NCI-H146 (cell line): ENCODE measurements at regions not wholly inside any gene's neighbourhood (a gene's known extent, or its start where the extent isn't known, plus 50 kb on each side); places are given as distances from the start of the nearest gene placed in this dataset.

Experiments used
- DNase-seq: peaks from one replicate; lab custom pipeline; 2025; lab: John Stamatoyannopoulos, UW

- DNase-seq, result no peak
These were observed 63.7 kb downstream of the SPCS3 start for GRCh38 chr4:176383273-176384077.

GRCh38 chr4:176385601-176386000 is 65.8 kb downstream of the SPCS3 start:
- DNase-seq, result no peak

GRCh38 chr4:176387571-176387970 is 67.8 kb downstream of the SPCS3 start:
- DNase-seq, result no peak

- no peak for DNase-seq
These were observed 73.7 kb downstream of the SPCS3 start for GRCh38 chr4:176393306-176394013.

GRCh38 chr4:176400816-176401461 is 81.2 kb downstream of the SPCS3 start:
- no peak for DNase-seq

GRCh38 chr4:176404621-176405020 is 84.9 kb downstream of the SPCS3 start:
- DNase-seq, result no peak

- no peak for DNase-seq
These were observed 86.5 kb downstream of the SPCS3 start for GRCh38 chr4:176406297-176406696.

- no peak for DNase-seq
These were observed 87.0 kb downstream of the SPCS3 start for GRCh38 chr4:176406736-176407135.

- no peak for DNase-seq
These were observed 89.9 kb downstream of the SPCS3 start for GRCh38 chr4:176409627-176410026.

- no peak for DNase-seq
These were observed 93.4 kb downstream of the SPCS3 start for GRCh38 chr4:176413171-176413570.

GRCh38 chr4:176422001-176422400 is 102.2 kb downstream of the SPCS3 start:
- no peak for DNase-seq

GRCh38 chr4:176422511-176422910 is 102.7 kb downstream of the SPCS3 start:
- DNase-seq, result no peak

GRCh38 chr4:176425035-176425434 is 105.3 kb downstream of the SPCS3 start:
- DNase-seq, result no peak

- DNase-seq, result no peak
These were observed 113.2 kb downstream of the SPCS3 start for GRCh38 chr4:176432811-176433540.

GRCh38 chr4:176433983-176434382 is 114.2 kb downstream of the SPCS3 start:
- no peak for DNase-seq

GRCh38 chr4:176435901-176436292 is 116.1 kb downstream of the SPCS3 start:
- no peak for DNase-seq

- DNase-seq, result no peak
These were observed 116.7 kb downstream of the SPCS3 start for GRCh38 chr4:176436293-176436973.

- no peak for DNase-seq
These were observed 118.0 kb downstream of the SPCS3 start for GRCh38 chr4:176437756-176438155.

- DNase-seq, result no peak
These were observed 118.6 kb downstream of the SPCS3 start for GRCh38 chr4:176438401-176438800.

- no peak for DNase-seq
These were observed 119.8 kb downstream of the SPCS3 start for GRCh38 chr4:176439611-176440010.

- no peak for DNase-seq
These were observed 120.9 kb downstream of the SPCS3 start for GRCh38 chr4:176440698-176441097.

GRCh38 chr4:176441594-176441993 is 121.8 kb downstream of the SPCS3 start:
- no peak for DNase-seq
